Spleen (tissue), 7 donors: ENCODE measurements at regions not wholly inside any gene's neighbourhood (a gene's known extent, or its start where the extent isn't known, plus 50 kb on each side); places are given as distances from the start of the nearest gene placed in this dataset.

Experiments used
- POLR2A ChIP-seq, 3 donors: fragments of 450-650 bp; IDR thresholded peaks; one replicate each; pipeline ENCODE4 v1.5.1; 2017; ENCODE audit warnings: antibody characterized with exemption in 3 of 3, mild to moderate bottlenecking in 1 of 3
- TF ChIP-seq, protein P1 (sequence below), 11 experiments: fragments of 200-600 bp in 7 of 11; fragments of 450-650 bp in 4 of 11; sonication (generic) in 4 of 11; IDR thresholded peaks in 8 of 11; conservative IDR thresholded peaks in 3 of 11; 1 replicate in 7 of 11; 2 replicates in 4 of 11; pipeline versions ENCODE4 v1.4.0 to v1.8.0; 2016 to 2021; ENCODE audit warnings: antibody characterized with exemption in 11 of 11, inconsistent platforms in 4 of 11, mild to moderate bottlenecking in 1 of 11
- donor health status: DM: no; HTN: no; CAD: no; lungs with moderate emphysema.
- donor health status: DM: no; HTN: no; CAD: no.
- donor health status: DM: no; HTN: no; CAD: no.

DNA sequence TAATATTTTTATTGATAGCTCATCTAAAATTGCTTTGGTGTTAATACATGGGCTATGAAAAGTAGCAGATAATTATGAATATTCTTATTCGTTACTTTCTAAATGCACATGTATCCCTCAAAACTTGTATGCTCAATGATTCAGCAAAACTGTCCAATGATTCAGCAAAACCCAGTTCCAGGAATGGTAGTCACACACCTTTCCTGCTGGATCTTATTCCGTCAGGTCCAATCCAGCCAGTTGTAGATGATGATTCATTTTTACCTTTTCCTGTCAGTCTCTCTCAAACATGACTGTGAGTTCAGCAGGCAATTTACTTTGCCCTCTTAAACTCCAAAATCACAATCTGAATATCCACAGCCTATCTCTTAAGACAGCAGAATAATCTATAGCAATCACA is 1082.6 kb downstream of the EFNB2 start:
- TF ChIP-seq, protein P1, sequence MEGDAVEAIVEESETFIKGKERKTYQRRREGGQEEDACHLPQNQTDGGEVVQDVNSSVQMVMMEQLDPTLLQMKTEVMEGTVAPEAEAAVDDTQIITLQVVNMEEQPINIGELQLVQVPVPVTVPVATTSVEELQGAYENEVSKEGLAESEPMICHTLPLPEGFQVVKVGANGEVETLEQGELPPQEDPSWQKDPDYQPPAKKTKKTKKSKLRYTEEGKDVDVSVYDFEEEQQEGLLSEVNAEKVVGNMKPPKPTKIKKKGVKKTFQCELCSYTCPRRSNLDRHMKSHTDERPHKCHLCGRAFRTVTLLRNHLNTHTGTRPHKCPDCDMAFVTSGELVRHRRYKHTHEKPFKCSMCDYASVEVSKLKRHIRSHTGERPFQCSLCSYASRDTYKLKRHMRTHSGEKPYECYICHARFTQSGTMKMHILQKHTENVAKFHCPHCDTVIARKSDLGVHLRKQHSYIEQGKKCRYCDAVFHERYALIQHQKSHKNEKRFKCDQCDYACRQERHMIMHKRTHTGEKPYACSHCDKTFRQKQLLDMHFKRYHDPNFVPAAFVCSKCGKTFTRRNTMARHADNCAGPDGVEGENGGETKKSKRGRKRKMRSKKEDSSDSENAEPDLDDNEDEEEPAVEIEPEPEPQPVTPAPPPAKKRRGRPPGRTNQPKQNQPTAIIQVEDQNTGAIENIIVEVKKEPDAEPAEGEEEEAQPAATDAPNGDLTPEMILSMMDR (IDR thresholded peaks at IDR 0.05 in 8 of 11, conservative IDR thresholded peaks at IDR 0.05 in 3 of 11) = no peak
- no peak for TF ChIP-seq POLR2A (IDR thresholded peaks at IDR 0.05)
